GM21723 (cell line): ENCODE measurements at regions not wholly inside any gene's neighbourhood (a gene's known extent, or its start where the extent isn't known, plus 50 kb on each side); places are given as distances from the start of the nearest gene placed in this dataset.

Experiments used
- ATAC-seq: cut with Tn5 transposase; IDR thresholded peaks from one replicate; pipeline ENCODE4 v1.9.1; 2021; ENCODE audit warnings: mild to moderate bottlenecking, moderate library complexity; ENCODE audit not compliant: unreplicated experiment

DNA sequence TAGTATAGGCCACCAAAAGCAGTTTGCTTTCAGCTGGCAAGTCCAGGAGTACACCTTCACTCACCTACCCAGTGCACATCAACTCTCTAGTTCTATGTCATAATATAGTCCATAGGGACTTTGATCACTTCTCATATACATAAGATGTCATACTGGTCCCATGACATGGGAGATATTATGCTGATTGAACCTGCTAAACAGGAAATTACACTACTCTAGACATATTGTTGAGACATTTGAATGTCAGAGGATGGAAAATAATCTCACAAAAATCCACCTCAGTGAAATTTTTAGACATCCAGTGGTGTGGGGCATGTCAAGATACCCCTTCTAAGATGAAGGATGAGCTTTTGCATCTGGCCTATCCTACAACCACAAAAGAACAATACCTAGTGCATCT lies 322.5 kb downstream of the EN1 start:
- no peak for ATAC-seq

DNA sequence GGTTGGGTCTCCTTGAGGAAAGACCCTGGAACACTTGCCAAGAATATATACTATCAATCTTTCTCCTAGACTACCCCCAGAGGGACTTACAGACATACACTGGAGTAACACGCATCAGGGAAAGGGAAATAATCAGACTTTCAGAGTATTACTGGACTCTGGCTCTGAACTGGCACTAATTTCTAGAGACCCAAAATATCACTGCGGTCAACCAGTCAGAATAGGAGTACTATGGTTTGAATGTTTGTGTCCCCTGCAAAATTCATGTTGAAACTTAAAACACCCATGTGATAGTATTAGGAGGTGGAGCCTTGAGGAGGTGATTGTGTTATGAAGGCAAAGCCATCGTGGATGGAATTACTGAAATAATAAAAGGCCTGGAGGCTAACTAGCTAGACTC lies 323.7 kb downstream of the EN1 start:
- ATAC-seq = no peak

DNA sequence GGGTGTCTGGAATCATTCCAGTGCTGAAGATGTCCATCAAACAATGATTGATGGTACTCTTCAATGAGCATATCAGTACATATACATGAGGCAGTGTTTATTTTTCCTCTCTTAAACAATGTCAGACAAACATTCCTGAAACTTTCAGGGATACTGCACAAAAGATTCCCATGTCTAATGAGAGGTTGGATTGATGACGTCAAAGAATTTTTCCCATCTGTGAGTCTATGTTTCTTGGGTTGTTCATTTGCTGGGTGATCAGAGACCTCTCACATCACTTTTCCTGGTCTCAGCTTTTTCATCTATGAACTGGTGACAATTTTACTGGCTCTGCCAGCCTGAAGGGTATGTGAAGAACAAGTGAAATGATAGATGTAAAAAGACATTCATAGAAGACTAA lies 325.5 kb downstream of the EN1 start:
- no peak for ATAC-seq

DNA sequence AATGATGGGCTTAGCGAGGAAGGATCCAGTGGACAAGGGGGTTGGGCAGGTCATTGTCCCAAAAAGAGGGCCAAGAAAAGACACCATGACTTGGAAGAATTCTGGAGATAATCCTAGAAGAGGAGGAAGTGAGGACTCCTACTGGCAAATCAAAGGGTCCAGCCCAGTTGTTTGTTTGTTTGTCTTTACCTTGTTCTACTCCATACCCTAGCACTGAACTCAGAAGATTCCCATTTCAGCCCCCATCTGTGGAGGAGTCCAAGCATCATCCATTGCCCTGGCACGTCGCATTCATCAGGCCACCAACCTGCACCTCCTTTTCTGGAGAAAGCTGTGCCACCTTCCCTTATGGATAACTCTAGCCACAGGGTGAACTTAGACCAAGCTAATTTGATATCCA lies 326.2 kb downstream of the EN1 start:
- ATAC-seq = no peak

DNA sequence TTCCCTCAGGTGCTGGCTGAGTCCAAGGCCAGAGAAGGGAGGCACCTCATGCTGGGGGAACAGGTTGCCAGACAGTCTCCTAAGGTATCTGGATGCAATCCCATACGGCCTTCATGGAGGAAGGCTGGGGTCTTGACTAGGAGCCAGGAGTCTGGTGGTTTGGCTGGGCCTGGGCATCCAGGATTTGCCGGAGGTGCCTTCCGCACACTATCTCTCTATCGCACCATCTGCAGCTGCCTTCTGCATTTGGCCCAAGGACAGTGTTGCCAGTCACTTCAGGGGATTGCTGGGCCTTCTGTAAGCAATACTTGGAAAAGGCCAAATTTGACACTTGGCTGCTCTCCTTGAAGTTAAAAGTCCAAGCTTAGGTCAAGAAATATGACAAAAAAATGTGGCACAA lies 327.2 kb downstream of the EN1 start:
- no peak for ATAC-seq

DNA sequence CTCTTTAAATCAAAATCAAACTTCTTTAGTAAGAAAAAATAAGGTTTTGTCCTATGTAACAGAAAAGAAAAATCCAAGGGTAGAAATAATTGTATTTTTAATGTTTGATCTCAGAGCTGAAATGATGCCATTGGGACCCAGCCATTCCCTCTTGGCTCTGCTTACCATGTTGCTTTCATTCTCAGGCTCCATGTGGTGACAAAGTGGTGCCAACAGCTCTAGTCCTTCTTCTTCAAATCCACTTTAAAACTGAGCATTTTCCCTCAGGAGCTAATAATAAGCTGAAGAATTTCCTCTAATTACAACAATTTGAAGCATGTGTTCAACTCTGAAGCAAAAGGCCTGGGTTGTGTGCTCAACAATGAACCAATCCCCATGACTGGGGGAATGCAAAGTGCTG lies 327.9 kb downstream of the EN1 start:
- ATAC-seq = no peak

DNA sequence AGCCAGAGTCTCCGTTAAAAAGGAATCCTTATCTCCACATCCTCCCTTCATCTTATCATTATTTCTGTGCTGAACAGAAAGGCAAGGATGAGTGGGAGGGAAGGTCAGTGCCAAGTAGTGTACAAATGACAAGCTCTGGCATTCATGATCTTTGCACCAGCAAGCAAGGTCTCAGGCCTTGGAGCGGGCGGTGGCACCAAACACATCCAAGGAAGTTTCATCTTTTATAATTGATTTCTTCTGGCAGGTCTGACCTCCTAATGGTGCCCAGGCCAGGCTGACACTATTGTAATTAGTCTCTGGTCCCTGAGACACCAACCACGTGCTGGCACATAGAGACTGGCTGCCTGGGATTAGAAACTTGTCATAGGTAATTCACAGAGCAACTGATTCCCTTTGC lies 336.6 kb downstream of the EN1 start:
- no peak for ATAC-seq

DNA sequence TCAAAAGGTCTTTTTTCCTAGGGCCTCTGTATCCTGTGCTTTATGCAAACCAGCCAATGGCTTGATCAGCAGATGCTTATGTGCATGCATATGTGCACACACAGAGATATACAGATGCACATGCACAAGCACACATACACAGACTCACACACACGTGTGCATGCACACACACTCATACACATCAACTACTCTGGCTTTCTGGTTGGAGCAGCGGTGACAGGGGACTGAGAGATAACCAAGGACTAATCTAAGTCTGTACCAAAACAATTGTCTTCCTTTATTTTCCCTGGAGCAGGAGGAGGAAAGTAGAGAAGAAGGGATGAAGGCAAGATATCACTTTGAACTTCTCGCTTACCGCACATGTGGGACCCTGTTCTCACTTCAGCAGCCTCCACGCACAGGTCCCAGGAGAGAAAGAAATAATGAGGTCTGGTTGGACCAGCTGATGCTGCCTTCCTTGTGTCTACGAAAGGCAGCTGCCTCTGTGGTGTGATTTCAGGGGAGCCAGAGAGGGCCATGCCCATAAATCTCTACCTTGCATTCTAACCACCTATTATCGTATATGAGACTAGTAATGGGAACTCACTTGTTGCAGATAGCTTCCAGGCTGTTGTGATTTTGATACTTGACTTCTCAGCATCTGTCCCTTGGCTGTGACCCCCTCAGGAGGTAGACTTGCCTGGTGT lies 338.0 kb downstream of the EN1 start:
- no peak for ATAC-seq

DNA sequence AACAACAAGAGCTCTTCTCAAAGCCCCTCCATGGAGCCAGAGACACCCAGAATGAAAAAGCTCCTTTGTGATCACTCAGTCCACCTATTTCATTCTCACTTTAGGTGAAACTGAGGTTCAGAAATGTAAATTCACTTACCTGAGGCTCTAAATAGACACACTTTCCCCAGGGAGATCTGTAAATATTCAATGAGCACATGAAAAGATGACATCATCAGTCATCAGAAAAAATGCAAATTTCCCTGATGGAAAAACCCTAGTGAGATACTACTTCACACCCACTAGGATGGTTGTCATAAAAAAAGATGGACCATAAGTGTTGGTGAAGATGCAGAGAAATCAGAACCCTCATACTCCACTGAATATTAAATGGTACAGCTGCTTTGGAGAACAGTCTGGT lies 339.2 kb downstream of the EN1 start:
- ATAC-seq = no peak

DNA sequence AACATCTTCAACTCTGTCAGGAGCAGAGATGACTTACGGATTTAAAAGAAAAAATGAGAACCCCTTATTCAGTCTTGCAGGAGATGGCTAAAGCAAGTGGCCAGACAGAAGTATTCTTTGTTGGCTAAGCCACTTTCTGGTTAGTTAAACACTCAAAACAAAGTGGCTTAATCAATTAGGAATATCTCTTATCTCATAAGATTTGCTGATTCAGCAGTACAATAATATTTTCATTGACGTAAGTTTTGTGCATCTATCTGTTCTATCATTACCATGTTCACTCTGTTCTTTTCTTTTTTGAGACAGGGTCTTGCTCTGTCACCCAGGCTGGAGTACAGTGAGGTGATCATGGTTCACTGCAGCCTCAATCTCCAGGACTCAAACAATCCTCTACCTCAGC lies 342.0 kb downstream of the EN1 start:
- no peak for ATAC-seq

DNA sequence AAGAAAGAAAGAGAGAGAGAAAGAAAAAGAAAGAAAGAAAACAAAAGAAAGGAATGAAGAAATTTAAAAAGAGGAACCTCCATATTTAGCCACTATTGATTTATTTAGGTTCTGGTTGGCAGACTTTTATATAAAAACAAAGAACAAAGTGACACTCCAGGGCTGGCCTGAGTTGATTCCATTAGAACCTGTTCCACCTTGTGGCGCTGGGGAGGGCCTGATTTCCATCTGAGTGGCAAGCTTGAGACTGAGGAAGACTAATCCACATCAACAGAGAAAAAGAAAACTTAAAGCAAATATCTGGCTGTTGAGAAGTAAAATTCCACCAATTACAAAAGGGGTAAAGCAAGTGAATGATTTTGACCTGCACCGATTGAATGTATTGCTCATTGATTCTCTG lies 345.3 kb downstream of the EN1 start:
- no peak for ATAC-seq

DNA sequence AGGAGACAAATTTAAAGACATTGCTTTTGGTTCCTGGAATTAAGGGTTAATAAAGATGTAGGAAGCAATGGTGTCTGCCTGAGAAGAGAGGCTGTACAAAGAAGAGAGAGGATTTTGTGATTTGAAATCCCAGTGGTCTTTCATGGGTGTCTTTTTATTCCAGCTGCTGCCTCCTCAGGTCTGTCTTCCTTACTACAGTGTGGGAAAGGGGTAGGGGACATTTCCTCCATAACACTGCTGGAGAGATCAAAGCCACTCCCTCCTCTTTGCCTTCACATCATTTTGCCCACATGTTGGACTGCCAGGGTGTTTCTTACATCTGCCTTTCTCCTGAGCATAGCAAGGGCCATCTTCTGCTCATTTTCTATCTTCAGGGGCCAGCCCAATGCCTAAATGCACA lies 348.5 kb downstream of the EN1 start:
- no peak for ATAC-seq

DNA sequence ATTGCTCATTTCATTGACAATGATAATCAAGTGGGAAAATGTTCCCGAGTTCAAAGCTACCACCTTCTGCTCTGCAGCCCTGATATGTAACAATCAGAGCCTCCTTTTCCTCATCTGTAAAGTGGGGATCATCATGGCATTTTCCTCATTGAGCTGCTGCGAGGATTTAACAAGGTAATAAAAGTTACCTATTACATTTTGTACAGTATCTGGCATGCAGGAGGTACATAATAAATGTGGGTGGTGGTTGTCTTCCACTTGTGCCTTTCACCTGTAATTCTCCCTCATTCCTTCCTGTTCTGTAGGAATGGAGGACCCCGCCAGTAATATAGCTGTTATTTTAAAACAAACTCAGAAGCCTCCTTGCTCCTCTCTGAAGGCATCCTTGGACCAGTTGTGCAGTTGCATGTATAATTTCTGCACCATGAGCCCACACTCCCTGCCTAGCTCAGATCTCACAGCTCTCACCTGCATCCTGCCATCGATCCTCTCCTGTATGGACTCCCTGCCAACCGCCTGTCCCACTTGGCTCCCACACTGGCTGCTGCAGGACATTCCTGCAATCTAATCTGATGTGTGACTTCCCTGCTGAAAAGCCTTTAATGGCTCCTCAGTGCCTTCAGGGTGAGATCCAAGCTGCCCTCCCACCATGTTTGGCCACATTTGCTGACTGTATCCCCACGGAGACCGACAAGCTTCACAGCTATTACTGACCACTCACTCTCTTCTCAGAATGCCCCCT lies 350.4 kb downstream of the EN1 start:
- no peak for ATAC-seq

DNA sequence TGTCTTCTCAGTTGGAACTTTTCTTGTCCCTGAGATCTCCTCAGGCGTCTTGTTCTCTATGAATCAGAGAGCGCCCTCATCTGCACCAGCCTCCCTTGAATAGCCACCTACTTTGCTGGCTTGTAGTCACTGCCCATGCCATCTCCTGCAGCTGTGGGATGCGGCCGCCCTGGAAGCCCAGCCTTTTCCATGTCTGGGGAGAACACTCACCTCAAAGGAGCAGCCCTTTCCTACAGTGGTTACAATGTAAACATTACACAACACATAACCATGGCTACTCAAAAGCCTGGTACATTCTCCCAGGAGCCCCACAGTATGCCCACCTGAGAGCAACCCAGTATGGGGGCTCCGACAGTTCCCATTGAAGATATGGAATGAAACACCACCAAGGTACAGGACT lies 351.0 kb downstream of the EN1 start:
- no peak for ATAC-seq

DNA sequence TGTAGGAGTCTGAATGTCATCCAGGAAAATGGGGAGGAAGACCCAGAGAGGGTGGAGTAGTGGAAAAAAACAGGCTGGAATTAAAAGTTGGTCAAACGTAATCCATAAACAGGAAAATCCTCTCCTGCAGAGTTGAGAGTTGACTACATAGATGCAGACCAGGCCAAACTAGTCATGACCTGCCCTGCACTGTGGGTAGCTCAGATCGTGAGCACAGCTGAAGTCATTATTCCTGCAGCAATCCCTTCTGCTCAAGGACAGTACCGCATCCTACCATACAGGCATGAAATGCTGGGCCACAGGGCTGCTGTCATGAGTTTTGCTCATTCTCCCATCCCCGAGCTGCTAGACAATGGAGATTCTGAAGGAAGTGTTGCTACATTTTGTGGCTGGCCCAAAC lies 352.2 kb downstream of the EN1 start:
- no peak for ATAC-seq

DNA sequence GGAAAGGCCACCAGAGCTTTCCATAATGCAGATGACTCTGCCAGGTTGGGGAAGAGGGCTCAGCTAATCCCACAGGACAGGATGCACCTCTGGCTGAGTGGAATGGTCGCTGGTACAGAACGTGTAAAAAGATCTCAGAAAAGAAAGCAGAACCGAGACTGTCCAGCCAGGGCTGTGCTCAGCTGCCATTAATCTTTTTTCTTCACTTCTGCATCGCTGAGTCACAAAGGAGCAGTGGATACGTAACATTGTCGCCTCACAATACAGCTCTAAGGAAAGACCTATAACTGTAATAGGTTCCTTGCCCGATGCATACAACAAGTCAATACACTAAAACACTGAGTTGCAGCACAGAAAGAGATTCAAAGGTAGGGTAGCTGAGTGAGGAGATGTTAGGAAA lies 354.2 kb downstream of the EN1 start:
- no peak for ATAC-seq

DNA sequence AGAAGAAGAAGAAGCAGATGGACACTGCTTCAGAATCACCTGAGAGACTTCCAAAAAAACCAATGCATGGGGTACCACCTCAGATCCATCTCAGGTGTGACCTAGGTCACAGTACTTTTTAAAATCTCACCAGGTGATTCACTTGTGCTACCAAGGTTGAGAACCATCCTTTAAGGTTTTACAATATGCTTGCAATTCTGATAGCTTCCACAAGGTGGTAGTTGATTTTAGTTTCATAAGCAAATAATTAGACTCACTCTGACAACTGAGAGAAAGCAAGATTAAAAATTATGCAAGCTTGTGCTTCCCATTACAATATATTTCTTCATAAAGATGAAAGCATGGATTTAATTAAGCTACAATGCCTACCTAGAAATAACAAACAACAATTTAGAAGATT lies 355.1 kb downstream of the EN1 start:
- no peak for ATAC-seq

DNA sequence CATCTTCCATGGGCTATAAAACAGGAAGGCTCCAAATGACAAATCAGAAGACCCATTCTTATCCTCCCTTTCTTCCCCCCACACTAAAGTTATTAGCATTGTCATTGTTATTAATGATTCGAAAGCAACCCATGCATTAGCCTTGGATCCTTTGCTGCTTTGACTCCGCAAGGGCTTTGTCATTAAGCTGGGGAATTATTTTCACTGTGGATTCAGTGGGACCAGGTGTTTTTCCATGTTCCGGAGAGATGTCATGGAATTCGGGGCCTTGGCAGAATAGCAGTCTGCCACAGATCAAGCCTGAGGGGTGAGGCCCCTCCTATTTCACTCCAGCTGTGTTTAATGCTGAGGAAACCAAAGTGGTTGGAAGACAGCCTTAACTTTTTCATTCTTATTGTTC lies 357.1 kb downstream of the EN1 start:
- ATAC-seq = no peak

DNA sequence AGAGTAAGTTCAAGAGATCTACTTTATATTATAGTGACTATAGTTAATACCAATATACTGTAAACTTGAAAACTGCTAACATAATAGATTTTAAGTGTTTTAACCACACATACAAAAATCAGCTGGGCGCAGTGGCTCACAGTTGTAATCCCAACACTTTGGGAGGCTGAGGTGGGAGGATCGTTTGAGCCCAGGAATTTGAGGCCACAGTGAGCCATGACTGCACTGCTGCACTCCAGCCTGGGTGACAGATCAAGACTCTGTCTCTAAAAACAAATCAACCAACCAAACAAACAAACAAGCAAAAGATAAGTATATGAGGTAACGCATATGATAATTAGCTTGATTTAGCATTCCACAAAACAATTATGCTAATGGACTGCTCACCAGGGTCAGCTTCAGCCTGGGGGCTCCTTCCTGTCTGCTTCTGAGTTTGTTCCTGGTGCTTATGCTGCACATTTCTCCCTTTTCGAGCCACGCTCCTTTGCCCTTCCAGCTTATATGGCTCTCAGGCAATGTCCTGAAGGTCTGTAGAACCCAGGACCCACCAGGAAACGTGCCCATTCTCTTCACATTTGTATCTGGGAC lies 357.6 kb downstream of the EN1 start:
- no peak for ATAC-seq

DNA sequence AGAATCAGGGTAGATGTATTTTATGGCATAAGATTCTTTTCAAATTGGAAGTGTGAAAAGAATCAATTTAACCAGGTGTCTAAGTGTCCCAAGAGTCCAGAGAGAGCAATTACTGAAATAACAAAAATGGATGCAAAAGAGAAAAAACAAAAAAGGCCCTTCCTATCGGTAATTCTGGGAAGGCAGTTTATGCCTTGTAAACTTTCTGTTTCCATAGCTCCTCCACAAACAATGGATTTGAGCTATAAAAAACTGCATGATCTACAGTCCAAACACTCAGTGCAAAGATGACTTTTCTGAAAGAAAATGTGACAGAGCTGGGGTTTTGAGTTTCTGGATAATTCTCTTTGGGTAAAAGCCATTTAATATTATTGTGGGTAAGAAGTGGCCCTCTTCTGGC lies 366.1 kb downstream of the EN1 start:
- no peak for ATAC-seq

DNA sequence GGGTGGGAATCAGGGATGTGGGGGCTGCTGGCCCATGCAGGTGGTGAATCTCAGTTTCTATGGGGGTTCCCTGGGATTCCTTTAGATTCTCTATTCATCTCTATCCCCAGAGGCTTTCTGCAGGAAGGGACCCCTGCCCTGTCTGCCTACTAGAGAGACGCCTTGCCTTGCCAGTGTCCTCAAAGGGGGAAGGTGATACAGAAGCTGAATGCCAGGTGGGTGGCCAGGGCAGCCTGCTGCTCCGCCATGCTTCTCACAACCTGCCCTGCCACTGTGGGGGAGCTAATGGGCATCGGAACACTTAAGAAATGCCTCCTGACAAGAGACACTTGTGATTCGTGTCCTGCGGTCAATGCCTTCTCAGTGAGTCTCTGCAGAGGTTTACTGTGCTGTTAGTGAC lies 368.4 kb downstream of the EN1 start:
- no peak for ATAC-seq

DNA sequence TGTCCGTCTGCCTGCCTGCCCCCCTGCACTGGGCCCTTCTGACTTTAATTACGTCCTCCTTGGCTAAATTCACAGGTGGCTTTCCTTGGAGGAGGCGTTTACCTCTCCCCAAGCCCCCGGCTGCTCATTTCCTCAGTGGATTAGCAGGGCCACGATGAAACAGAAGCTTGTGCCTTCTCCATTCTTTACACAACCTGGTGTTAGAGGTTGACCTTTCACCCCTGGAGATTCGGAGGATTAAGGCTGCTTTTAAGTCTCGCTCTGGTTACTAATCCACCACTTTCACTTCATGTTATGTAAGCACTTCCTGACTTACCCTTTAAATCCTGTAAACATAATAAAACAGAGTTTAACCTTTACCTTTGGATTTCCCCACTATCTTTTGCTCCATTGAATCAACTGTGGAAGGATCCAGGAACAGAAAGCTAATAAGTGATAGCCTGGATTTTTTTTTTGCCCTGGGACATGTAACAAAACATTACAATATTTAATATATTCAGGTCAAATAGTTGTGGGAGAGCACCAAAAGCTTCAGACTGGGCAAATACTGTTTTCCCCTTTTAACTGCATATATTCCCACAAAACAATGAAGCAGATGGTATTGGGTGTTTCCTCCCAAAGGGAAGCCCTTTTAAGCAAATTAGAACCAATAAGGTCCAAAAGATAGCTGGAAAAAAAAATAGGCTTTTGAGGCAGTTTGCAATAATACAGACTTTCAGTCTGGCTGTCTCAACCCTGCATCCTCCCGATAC lies 370.2 kb downstream of the EN1 start:
- ATAC-seq = no peak
